Smooth muscle cell (in vitro differentiated cells): ENCODE measurements at regions not wholly inside any gene's neighbourhood (a gene's known extent, or its start where the extent isn't known, plus 50 kb on each side); places are given as distances from the start of the nearest gene placed in this dataset.
"Not testable (repeated sequence)": the region's sequence is repeated elsewhere in the genome, so short reads cannot be mapped to it uniquely, and the experiment has no call there.

Experiments
- DNase-seq: peaks from one replicate; lab custom pipeline; 2025; ENCODE audit not compliant: unreplicated experiment; lab: John Stamatoyannopoulos, UW
- H2AFZ ChIP-seq: fragments of 200-600 bp; sonication (generic); 2 replicates; pipeline ENCODE4 v1.6.0; 2016; ENCODE audit warnings: antibody characterized with exemption, low read depth, mild to moderate bottlenecking
- H3F3A ChIP-seq: fragments of 200-600 bp; sonication (generic); 2 replicates; pipeline ENCODE4 v1.6.0; 2017; ENCODE audit warnings: antibody characterized with exemption, low read depth
- H3K27ac ChIP-seq: fragments of 200-600 bp; sonication (generic); 2 replicates; pipeline ENCODE4 v1.5.1; 2016; ENCODE audit warnings: low read depth, mild to moderate bottlenecking
- H3K27me3 ChIP-seq: fragments of 200-600 bp; sonication (generic); 2 replicates; pipeline ENCODE4 v1.6.1; 2016; ENCODE audit warnings: low read depth, mild to moderate bottlenecking
- H3K36me3 ChIP-seq: fragments of 200-600 bp; sonication (generic); 2 replicates; pipeline ENCODE4 v1.5.1; 2016; ENCODE audit warnings: low read depth
- H3K4me1 ChIP-seq: fragments of 200-600 bp; sonication (generic); 2 replicates; pipeline ENCODE4 v1.5.1; 2016; ENCODE audit warnings: low read depth
- H3K4me2 ChIP-seq: fragments of 200-600 bp; sonication (generic); 2 replicates; pipeline ENCODE4 v1.6.0; 2016; ENCODE audit warnings: mild to moderate bottlenecking
- H3K4me3 ChIP-seq: fragments of 200-600 bp; sonication (generic); 2 replicates; pipeline ENCODE4 v1.5.1; 2016; ENCODE audit warnings: mild to moderate bottlenecking
- H3K79me2 ChIP-seq: fragments of 200-600 bp; sonication (generic); 2 replicates; pipeline ENCODE4 v1.6.0; 2016; ENCODE audit warnings: low read depth, mild to moderate bottlenecking
- H3K9ac ChIP-seq: fragments of 200-600 bp; sonication (generic); 2 replicates; pipeline ENCODE4 v1.6.0; 2016; ENCODE audit warnings: low read depth
- H3K9me3 ChIP-seq: fragments of 200-600 bp; sonication (generic); replicated peaks from 2 replicates; pipeline ENCODE4 v1.5.1; 2016; ENCODE audit warnings: low read depth
- H4K20me1 ChIP-seq: fragments of 200-600 bp; sonication (generic); 2 replicates; pipeline ENCODE4 v1.6.0; 2016; ENCODE audit warnings: low read depth
- CTCF ChIP-seq: fragments of 200-600 bp; sonication (generic); IDR thresholded peaks from 2 replicates; pipeline ENCODE4 v1.5.1; 2017; ENCODE audit warnings: borderline replicate concordance, mild to moderate bottlenecking, antibody characterized with exemption; ENCODE audit not compliant: insufficient read depth, poor library complexity, severe bottlenecking
- WGBS: methylation state at CpG from one replicate; pipeline ENCODE4 v1.1.7; 2016; ENCODE audit warnings: low lambda C conversion rate; 5-methylcytosine and 5-hydroxymethylcytosine counted together

GRCh38 chr3:14000556-14000955, 120.7 kb upstream of the WNT7A start:
- H3K27ac ChIP-seq = peak overlapping the region; percentile 47
- no peaks in the 10 kb centered on the region for H4K20me1 ChIP-seq
- no peak for TF ChIP-seq CTCF
- H3K36me3 ChIP-seq = no peaks in the 10 kb centered on the region
- H3F3A ChIP-seq = no peaks in the 10 kb centered on the region
- no peaks in the 10 kb centered on the region for H3K79me2 ChIP-seq
- no peaks in the 10 kb centered on the region for H3K27me3 ChIP-seq
- H2AFZ ChIP-seq = no peak overlapping the region
- H3K4me1 ChIP-seq = no peaks in the 10 kb centered on the region
- 70% methylated on average over 2 of the region's 2 CpGs for WGBS
- DNase-seq = no peak
- peak overlapping the region; percentile 3 for H3K4me2 ChIP-seq
- H3K9ac ChIP-seq = peak overlapping the region; percentile 0
- H3K9me3 ChIP-seq = no peaks in the 10 kb centered on the region
- H3K4me3 ChIP-seq = no peak overlapping the region

GRCh38 chr3:13998831-13999230, 119.0 kb upstream of the WNT7A start:
- WGBS = 87% methylated on average over 4 of the region's 4 CpGs
- Histone ChIP-seq H3K27me3 (no peaks in the 10 kb centered on the region), H3K9ac (no peak overlapping the region)

GRCh38 chr3:13995216-13995615, 115.3 kb upstream of the WNT7A start:
- 85% methylated on average over 8 of the region's 12 CpGs for WGBS
- not testable (repeated sequence) for H3K27me3 ChIP-seq, H4K20me1 ChIP-seq, H3K27ac ChIP-seq, H3F3A ChIP-seq, DNase-seq, H3K36me3 ChIP-seq, H2AFZ ChIP-seq, H3K9ac ChIP-seq, H3K4me2 ChIP-seq, H3K4me3 ChIP-seq, H3K79me2 ChIP-seq, H3K4me1 ChIP-seq, H3K9me3 ChIP-seq

More at GRCh38 chr3:13998831-13999230, 119.0 kb upstream of the WNT7A start:
- Histone ChIP-seq H3K27ac (no peak overlapping the region), H3K4me3 (no peak overlapping the region), H3K4me1 (no peaks in the 10 kb centered on the region), H4K20me1 (no peaks in the 10 kb centered on the region), H3K79me2 (no peaks in the 10 kb centered on the region), H3K4me2 (no peak overlapping the region), H3K36me3 (no peaks in the 10 kb centered on the region), H2AFZ (no peak overlapping the region), H3F3A (no peaks in the 10 kb centered on the region), H3K9me3 (no peaks in the 10 kb centered on the region)
- no peak for TF ChIP-seq CTCF
- DNase-seq = no peak

- H3K4me1 ChIP-seq, DNase-seq, H4K20me1 ChIP-seq, H3K9ac ChIP-seq, H3K36me3 ChIP-seq, H3K9me3 ChIP-seq, H3K79me2 ChIP-seq, H3F3A ChIP-seq, H3K27ac ChIP-seq, H3K4me2 ChIP-seq, H2AFZ ChIP-seq, H3K27me3 ChIP-seq, H3K4me3 ChIP-seq: not testable (repeated sequence)
- WGBS = 78% methylated on average over 1 of the region's 1 CpG
Measured at GRCh38 chr3:13988925-13989324, 109.1 kb upstream of the WNT7A start.

- no peak overlapping the region for H3K4me3 ChIP-seq
- DNase-seq = no peak
- no peaks in the 10 kb centered on the region for H4K20me1 ChIP-seq
- no peak overlapping the region for H2AFZ ChIP-seq
- H3F3A ChIP-seq = no peaks in the 10 kb centered on the region
- no peak overlapping the region for H3K9ac ChIP-seq
- no peaks in the 10 kb centered on the region for H3K4me1 ChIP-seq
- H3K9me3 ChIP-seq = no peaks in the 10 kb centered on the region
- no peaks in the 10 kb centered on the region for H3K27me3 ChIP-seq
- no peak overlapping the region for H3K27ac ChIP-seq
- H3K4me2 ChIP-seq = no peak overlapping the region
- no peaks in the 10 kb centered on the region for H3K79me2 ChIP-seq
- no peaks in the 10 kb centered on the region for H3K36me3 ChIP-seq
- TF ChIP-seq CTCF = no peak
Measured at GRCh38 chr3:13976469-13976868, 96.6 kb upstream of the WNT7A start.
